Spleen (tissue), 11 donors: ENCODE measurements at regions not wholly inside any gene's neighbourhood (a gene's known extent, or its start where the extent isn't known, plus 50 kb on each side); places are given as distances from the start of the nearest gene placed in this dataset.

ENCODE experiments used
- DNase-seq: peaks from one replicate; pipeline ENCODE4 v3.0.0-alpha.2; 2020
- H3K27ac ChIP-seq, 8 donors: fragments of 200-600 bp; sonication (generic) in 7 of 8; 1 replicate in 4 of 8; 2 replicates in 4 of 8; pipeline versions ENCODE4 v1.5.0 to v1.8.0; 2016 to 2021; ENCODE audit warnings: inconsistent platforms in 4 of 8, mild to moderate bottlenecking in 4 of 8, moderate library complexity in 1 of 8
- H3K27me3 ChIP-seq, 7 donors: fragments of 200-600 bp; sonication (generic) in 6 of 7; replicated peaks in 1 of 7; 1 replicate in 4 of 7; 2 replicates in 3 of 7; pipeline versions ENCODE4 v1.5.0 to v1.8.0; 2016 to 2021; ENCODE audit warnings: inconsistent platforms in 3 of 7, mild to moderate bottlenecking in 1 of 7
- H3K36me3 ChIP-seq, 6 donors: fragments of 200-600 bp; sonication (generic) in 5 of 6; 1 replicate in 4 of 6; 2 replicates in 2 of 6; pipeline versions ENCODE4 v1.5.0 to v1.8.0; 2016 to 2021; ENCODE audit warnings: inconsistent platforms in 2 of 6
- H3K4me1 ChIP-seq, 6 donors: fragments of 200-600 bp; sonication (generic) in 5 of 6; 1 replicate in 3 of 6; 2 replicates in 3 of 6; pipeline versions ENCODE4 v1.5.0 to v1.8.0; 2016 to 2021; ENCODE audit warnings: inconsistent platforms in 3 of 6
- H3K4me3 ChIP-seq, 8 donors: fragments of 200-600 bp; sonication (generic) in 7 of 8; 1 replicate in 4 of 8; 2 replicates in 4 of 8; pipeline versions ENCODE4 v1.5.0 to v1.8.0; 2016 to 2021; ENCODE audit warnings: inconsistent platforms in 4 of 8, mild to moderate bottlenecking in 4 of 8, moderate library complexity in 2 of 8
- H3K9me3 ChIP-seq, 8 donors: fragments of 200-600 bp; sonication (generic) in 7 of 8; 1 replicate in 4 of 8; 2 replicates in 4 of 8; pipeline versions ENCODE4 v1.5.0 to v1.8.0; 2016 to 2021; ENCODE audit warnings: inconsistent platforms in 4 of 8
- CTCF ChIP-seq, 11 experiments: fragments of 200-600 bp in 7 of 11; fragments of 450-650 bp in 4 of 11; sonication (generic) in 4 of 11; IDR thresholded peaks in 8 of 11; conservative IDR thresholded peaks in 3 of 11; 1 replicate in 7 of 11; 2 replicates in 4 of 11; pipeline versions ENCODE4 v1.4.0 to v1.8.0; 2016 to 2021; ENCODE audit warnings: antibody characterized with exemption in 11 of 11, inconsistent platforms in 4 of 11, mild to moderate bottlenecking in 1 of 11
- POLR2A ChIP-seq, 3 donors: fragments of 450-650 bp; IDR thresholded peaks; one replicate each; pipeline ENCODE4 v1.5.1; 2017; ENCODE audit warnings: antibody characterized with exemption in 3 of 3, mild to moderate bottlenecking in 1 of 3
- POLR2AphosphoS5 ChIP-seq, 3 donors: sonication (generic); formaldehyde crosslinking; IDR thresholded peaks; one replicate each; pipeline ENCODE4 v1.5.1; 2017; ENCODE audit warnings: antibody characterized with exemption in 3 of 3
- WGBS, 5 donors: extraction: QIAGEN DNeasy Blood & Tissue Kit in 3 of 5; methylation state at CpG; one replicate each; pipeline versions ENCODE4 v1.1.5 to v1.1.7; 2013 to 2018; 5-methylcytosine and 5-hydroxymethylcytosine counted together
- intact Hi-C: fragments of 100-400 bp; cut with DNase I; formaldehyde crosslinking; loops from one replicate; pipeline ENCODE4 v1.15.0; 2023; ENCODE audit warnings: low total_unique reads
- donor health status: healthy with polysubstance abuse.
- donor health status: DM: no; HTN: no; CAD: no; lungs with moderate emphysema.
- donor health status: DM: no; HTN: no; CAD: no.
- donor health status: Bipolar disorder and iron deficiency.
- donor health status: healthy.
- donor health status: DM: no; HTN: no; CAD: no.
- donor health status: DM: yes; HTN: yes; CAD: no.

- no peaks in the 10 kb centered on the region for H3K36me3 ChIP-seq
- no peak for DNase-seq
- H3K27me3 ChIP-seq, result no peaks in the 10 kb centered on the region
- H3K27ac ChIP-seq, result no peak overlapping the region
- TF ChIP-seq POLR2AphosphoS5 (IDR thresholded peaks at IDR 0.05), result no peak
- TF ChIP-seq CTCF (IDR thresholded peaks at IDR 0.05 in 8 of 11, conservative IDR thresholded peaks at IDR 0.05 in 3 of 11), result no peak
- no peak for TF ChIP-seq POLR2A (IDR thresholded peaks at IDR 0.05)
- H3K9me3 ChIP-seq, result no peaks in the 10 kb centered on the region
- intact Hi-C loops, result no loop called here
- no peak overlapping the region for H3K4me3 ChIP-seq
- WGBS, 5 donors, result 70 to 84% (median 71%) methylated on average over 5 of the region's 5 CpGs
- peaks cover 0 to 23% (median 17%) of the 10 kb centered on the region in 6 donors for H3K4me1 ChIP-seq
Observed at GRCh38 chr5:56522169-56522568, 289.0 kb upstream of the ANKRD55 start.

GRCh38 chr5:56520986-56521730, 288.0 kb upstream of the ANKRD55 start:
- no peak for DNase-seq

GRCh38 chr5:56518820-56519219, 285.7 kb upstream of the ANKRD55 start:
- no peaks in the 10 kb centered on the region for H3K27me3 ChIP-seq
- no peak for DNase-seq
- no peak overlapping the region for H3K4me3 ChIP-seq
- peaks cover 0 to 37% (median 29%) of the 10 kb centered on the region in 6 donors for H3K4me1 ChIP-seq
- TF ChIP-seq POLR2AphosphoS5 (IDR thresholded peaks at IDR 0.05) (no peak), CTCF (IDR thresholded peaks at IDR 0.05 in 8 of 11, conservative IDR thresholded peaks at IDR 0.05 in 3 of 11) (no peak), POLR2A (IDR thresholded peaks at IDR 0.05) (no peak)
- 88 to 96% (median 94%) methylated on average over 4 of the region's 4 CpGs for WGBS, 5 donors
- H3K36me3 ChIP-seq, result no peaks in the 10 kb centered on the region
- H3K9me3 ChIP-seq, result no peaks in the 10 kb centered on the region
- intact Hi-C loops, result no loop called here
- no peak overlapping the region for H3K27ac ChIP-seq

More at GRCh38 chr5:56520986-56521730, 288.0 kb upstream of the ANKRD55 start:
- Histone ChIP-seq H3K27me3 (no peaks in the 10 kb centered on the region), H3K36me3 (no peaks in the 10 kb centered on the region), H3K27ac (no peak overlapping the region), H3K9me3 (no peaks in the 10 kb centered on the region), H3K4me1 (peaks cover 0 to 33% (median 27%) of the 10 kb centered on the region in 6 donors), H3K4me3 (no peak overlapping the region)
- TF ChIP-seq POLR2A (IDR thresholded peaks at IDR 0.05) (no peak), CTCF (IDR thresholded peaks at IDR 0.05 in 8 of 11, conservative IDR thresholded peaks at IDR 0.05 in 3 of 11) (no peak), POLR2AphosphoS5 (IDR thresholded peaks at IDR 0.05) (no peak)
- 82 to 95% (median 93%) methylated on average over 11 of the region's 11 CpGs for WGBS, 5 donors
- intact Hi-C loops, result no loop called here

- Histone ChIP-seq H3K9me3 (no peaks in the 10 kb centered on the region), H3K27me3 (no peaks in the 10 kb centered on the region), H3K27ac (peak overlapping the region in 2 of 8 donors; percentile 59 to 68), H3K36me3 (no peaks in the 10 kb centered on the region), H3K4me1 (peaks cover 0 to 38% (median 29%) of the 10 kb centered on the region in 6 donors), H3K4me3 (no peak overlapping the region)
- WGBS, 5 donors, result 13 to 34% (median 29%) methylated on average over 2 of the region's 2 CpGs
- no peak for DNase-seq
- intact Hi-C loops, result no loop called here
- TF ChIP-seq POLR2A (IDR thresholded peaks at IDR 0.05), result no peak
- TF ChIP-seq CTCF (IDR thresholded peaks at IDR 0.05 in 8 of 11, conservative IDR thresholded peaks at IDR 0.05 in 3 of 11), result no peak
- TF ChIP-seq POLR2AphosphoS5 (IDR thresholded peaks at IDR 0.05), result no peak
Observed at GRCh38 chr5:56517011-56517416, 283.9 kb upstream of the ANKRD55 start.
